ENCODE measurements at regions not wholly inside any gene's neighbourhood (a gene's known extent, or its start where the extent isn't known, plus 50 kb on each side); places are given as distances from the start of the nearest gene placed in this dataset.

DNA sequence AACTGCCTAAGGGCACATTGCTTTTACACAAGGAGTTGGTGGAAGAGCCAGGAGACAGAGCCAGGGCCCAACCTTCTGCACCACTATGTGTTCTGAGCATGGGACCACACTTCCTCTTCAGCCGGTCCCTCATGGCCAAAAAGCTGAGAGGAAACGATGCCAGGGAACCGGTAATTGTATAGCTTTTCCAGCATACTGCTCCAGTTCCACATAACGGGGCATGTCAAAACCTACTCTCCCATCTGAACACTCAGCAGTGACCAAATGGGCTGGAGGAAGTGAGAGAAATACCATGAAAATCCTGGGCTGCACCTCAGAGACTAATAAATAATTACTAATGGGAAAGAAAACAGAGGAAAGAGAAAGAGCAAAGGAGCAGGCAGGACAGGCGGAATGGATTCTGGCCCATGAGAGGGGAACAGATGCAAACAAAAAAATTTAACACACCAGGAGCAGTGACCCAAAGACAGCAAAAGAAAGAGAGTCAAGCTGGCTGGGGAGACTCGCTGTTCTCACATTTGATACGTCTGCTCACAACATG lies 52.0 kb upstream of the BMP2 start:
- TF ChIP-seq, protein P1, sequence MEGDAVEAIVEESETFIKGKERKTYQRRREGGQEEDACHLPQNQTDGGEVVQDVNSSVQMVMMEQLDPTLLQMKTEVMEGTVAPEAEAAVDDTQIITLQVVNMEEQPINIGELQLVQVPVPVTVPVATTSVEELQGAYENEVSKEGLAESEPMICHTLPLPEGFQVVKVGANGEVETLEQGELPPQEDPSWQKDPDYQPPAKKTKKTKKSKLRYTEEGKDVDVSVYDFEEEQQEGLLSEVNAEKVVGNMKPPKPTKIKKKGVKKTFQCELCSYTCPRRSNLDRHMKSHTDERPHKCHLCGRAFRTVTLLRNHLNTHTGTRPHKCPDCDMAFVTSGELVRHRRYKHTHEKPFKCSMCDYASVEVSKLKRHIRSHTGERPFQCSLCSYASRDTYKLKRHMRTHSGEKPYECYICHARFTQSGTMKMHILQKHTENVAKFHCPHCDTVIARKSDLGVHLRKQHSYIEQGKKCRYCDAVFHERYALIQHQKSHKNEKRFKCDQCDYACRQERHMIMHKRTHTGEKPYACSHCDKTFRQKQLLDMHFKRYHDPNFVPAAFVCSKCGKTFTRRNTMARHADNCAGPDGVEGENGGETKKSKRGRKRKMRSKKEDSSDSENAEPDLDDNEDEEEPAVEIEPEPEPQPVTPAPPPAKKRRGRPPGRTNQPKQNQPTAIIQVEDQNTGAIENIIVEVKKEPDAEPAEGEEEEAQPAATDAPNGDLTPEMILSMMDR (IDR thresholded peaks at IDR 0.05): no peak
- TF ChIP-seq EP300 (IDR thresholded peaks at IDR 0.05) (no peak), POLR2AphosphoS5 (IDR thresholded peaks at IDR 0.05) (no peak), POLR2A (IDR thresholded peaks at IDR 0.05) (no peak)
- Histone ChIP-seq H3K27ac (no peak overlapping the region), H3K4me3 (no peak overlapping the region), H3K9me3 (no peaks in the 10 kb centered on the region), H3K27me3 (no peaks in the 10 kb centered on the region), H3K36me3 (no peaks in the 10 kb centered on the region), H3K4me1 (peaks cover 0 to 2% (median under 1%) of the 10 kb centered on the region in 4 donors)
- DNase-seq: no peak
- 76 to 78% methylated on average over 7 of the region's 7 CpGs for WGBS, 2 donors
- ATAC-seq (ENCODE audit: low FRiP score in 2 of 2): peak in 1 of 2 donors; percentile 28

GRCh38 chr20:6714279-6714711 lies 53.2 kb upstream of the BMP2 start:
- ATAC-seq (ENCODE audit: low FRiP score in 2 of 2): no peak
- WGBS, 2 donors: 68 to 70% methylated on average over 5 of the region's 5 CpGs
- no peaks in the 10 kb centered on the region for H3K9me3 ChIP-seq

DNA sequence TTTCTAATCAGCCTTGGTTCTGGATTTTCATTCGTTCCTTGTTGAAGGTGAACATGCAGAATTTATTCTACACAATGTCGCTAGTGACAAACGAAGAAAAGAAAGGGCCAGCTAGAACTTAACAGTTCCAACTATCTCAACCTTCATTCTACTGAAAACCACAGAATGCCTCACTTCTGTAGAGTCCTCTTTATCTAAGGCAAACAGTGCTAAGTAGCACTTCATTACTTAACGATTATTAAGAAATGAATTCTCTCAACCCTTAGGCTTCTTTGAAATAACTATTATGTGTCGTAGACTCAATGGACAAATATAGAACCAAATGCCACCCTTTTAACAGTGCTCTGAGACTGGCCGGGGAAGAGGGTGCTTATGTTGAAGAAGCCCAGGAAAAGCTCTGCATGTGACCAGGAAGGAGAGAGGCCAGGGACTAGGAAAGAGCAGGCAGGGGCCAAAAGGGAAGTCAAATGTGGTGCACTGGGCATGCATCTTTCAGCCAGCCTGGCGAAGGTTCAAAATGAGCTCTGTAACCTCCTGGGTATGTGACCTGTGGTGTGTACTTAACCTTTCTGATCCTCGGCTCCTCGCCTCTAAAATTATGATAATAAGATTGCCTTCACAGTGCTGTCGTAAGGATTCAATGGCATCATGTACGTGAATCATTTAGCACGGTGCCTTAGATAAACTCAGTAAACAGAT lies 55.4 kb upstream of the BMP2 start:
- 58 to 74% methylated on average over 12 of the region's 12 CpGs for WGBS, 2 donors
- Histone ChIP-seq H3K4me3 (no peak overlapping the region), H3K27me3 (no peaks in the 10 kb centered on the region), H3K9me3 (no peaks in the 10 kb centered on the region), H3K4me1 (peaks cover 0 to 32% (median 19%) of the 10 kb centered on the region in 4 donors), H3K27ac (peak overlapping the region; percentile 27 to 63 (median 48)), H3K36me3 (no peaks in the 10 kb centered on the region)
- peak; percentile 69 to 84 for ATAC-seq (ENCODE audit: low FRiP score in 2 of 2)
- peak in 1 of 2 donors; percentile 86 for DNase-seq
- peak; percentile 23 to 29 for TF ChIP-seq POLR2AphosphoS5 (IDR thresholded peaks at IDR 0.05)
- peak in 2 of 4 donors; percentile 57 to 77 for TF ChIP-seq EP300 (IDR thresholded peaks at IDR 0.05)
- TF ChIP-seq, protein P1 (IDR thresholded peaks at IDR 0.05): no peak

More at GRCh38 chr20:6714279-6714711, 53.2 kb upstream of the BMP2 start:
- TF ChIP-seq POLR2A (IDR thresholded peaks at IDR 0.05) (no peak), POLR2AphosphoS5 (IDR thresholded peaks at IDR 0.05) (no peak), EP300 (IDR thresholded peaks at IDR 0.05) (no peak)
- TF ChIP-seq, protein P1 (IDR thresholded peaks at IDR 0.05): no peak
- Histone ChIP-seq H3K4me3 (no peak overlapping the region), H3K36me3 (no peaks in the 10 kb centered on the region), H3K4me1 (peaks cover 0 to 12% (median 8%) of the 10 kb centered on the region in 4 donors), H3K27me3 (no peaks in the 10 kb centered on the region), H3K27ac (no peak overlapping the region)
- DNase-seq: peak in 1 of 2 donors; percentile 41

- peak overlapping the region in 1 of 4 donors; percentile 75 for H3K27ac ChIP-seq
- peaks cover 3 to 38% (median 19%) of the 10 kb centered on the region in 4 donors for H3K4me1 ChIP-seq
- TF ChIP-seq EP300 (IDR thresholded peaks at IDR 0.05): no peak
- no peak for DNase-seq
- no peak overlapping the region for H3K4me3 ChIP-seq
- no peaks in the 10 kb centered on the region for H3K9me3 ChIP-seq
- whole genome bisulfite sequencing, 2 donors: 62 to 69% methylated on average over 4 of the region's 4 CpGs
- no peak for ATAC-seq (ENCODE audit: low FRiP score in 2 of 2)
- H3K27me3 ChIP-seq: no peaks in the 10 kb centered on the region
- H3K36me3 ChIP-seq: no peaks in the 10 kb centered on the region
Measured at GRCh38 chr20:6709910-6710595, 57.4 kb upstream of the BMP2 start.

DNA sequence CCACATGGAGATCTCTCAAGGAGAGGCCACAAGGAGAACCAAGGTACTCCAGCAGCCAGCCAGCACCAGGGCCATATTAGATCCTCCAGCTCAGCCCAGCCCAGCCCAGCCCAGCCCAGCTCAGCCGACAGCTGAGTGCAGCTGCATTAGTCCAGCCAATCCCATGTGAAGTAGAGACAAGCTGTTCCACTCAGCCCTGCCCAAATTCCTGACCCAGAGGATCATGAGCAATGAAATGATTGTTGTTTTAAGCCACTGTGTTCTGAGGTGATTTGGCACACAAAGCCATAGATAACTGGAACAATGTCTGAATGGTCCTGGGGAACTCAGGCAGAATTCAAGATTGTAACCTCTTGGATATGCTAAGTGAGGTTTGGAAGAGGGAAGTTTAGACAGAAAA lies 59.5 kb upstream of the BMP2 start:
- no peaks in the 10 kb centered on the region for H3K27me3 ChIP-seq
- TF ChIP-seq POLR2AphosphoS5 (IDR thresholded peaks at IDR 0.05) (peak; percentile 41 to 73), EP300 (IDR thresholded peaks at IDR 0.05) (peak in 2 of 4 donors; percentile 63 to 92), POLR2A (IDR thresholded peaks at IDR 0.05) (no peak)
- ATAC-seq (ENCODE audit: low FRiP score in 2 of 2) (peak; percentile 79 to 93), DNase-seq (peak; percentile 83 to 84)
- H3K9me3 ChIP-seq: no peaks in the 10 kb centered on the region
- H3K4me3 ChIP-seq: no peak overlapping the region
- peak overlapping the region; percentile 69 to 85 (median 78) for H3K27ac ChIP-seq
- 40% methylated on average over 1 of the region's 1 CpG; no CpG with 5 or more reads in 1 of the 2 donors for WGBS, 2 donors
- no peaks in the 10 kb centered on the region for H3K36me3 ChIP-seq
- peaks cover 17 to 57% (median 31%) of the 10 kb centered on the region in 4 donors for H3K4me1 ChIP-seq

Data from upper lobe of left lung (tissue), 6 donors.